Right atrium auricular region (tissue), 2 donors: ENCODE measurements at regions not wholly inside any gene's neighbourhood (a gene's known extent, or its start where the extent isn't known, plus 50 kb on each side); places are given as distances from the start of the nearest gene placed in this dataset.

ENCODE experiments used
- DNase-seq: peaks from one replicate; pipeline ENCODE4 v3.0.0-alpha.2; 2019; ENCODE audit warnings: low spot score
- H3K27ac ChIP-seq, 2 donors: fragments of 200-600 bp; sonication (generic); 1 replicate in 1 of 2; 2 replicates in 1 of 2; pipeline ENCODE4 v1.5.1; 2016 to 2019
- H3K27me3 ChIP-seq, 2 donors: fragments of 200-600 bp; sonication (generic); one replicate each; pipeline versions ENCODE4 v1.5.1 to v1.6.0; 2017 to 2019
- H3K36me3 ChIP-seq: fragments of 200-600 bp; sonication (generic); one replicate; pipeline ENCODE4 v1.5.1; 2016
- H3K4me1 ChIP-seq, 2 donors: fragments of 200-600 bp; sonication (generic); one replicate each; pipeline versions ENCODE4 v1.5.1 to v1.6.0; 2017 to 2019
- H3K4me3 ChIP-seq, 2 donors: fragments of 200-600 bp; sonication (generic); 1 replicate in 1 of 2; 2 replicates in 1 of 2; pipeline ENCODE4 v1.5.1; 2017 to 2019; ENCODE audit warnings: mild to moderate bottlenecking in 1 of 2, moderate library complexity in 1 of 2
- H3K9me3 ChIP-seq, 2 donors: fragments of 200-600 bp; sonication (generic); one replicate each; pipeline ENCODE4 v1.5.1; 2019
- CTCF ChIP-seq, 2 donors: fragments of 200-600 bp; sonication (generic); IDR thresholded peaks; one replicate each; pipeline ENCODE4 v1.5.1; 2019; ENCODE audit warnings: antibody characterized with exemption in 2 of 2

- DNase-seq: no peak
- Histone ChIP-seq H3K27me3 (no peaks in the 10 kb centered on the region), H3K27ac (no peak overlapping the region), H3K4me1 (no peaks in the 10 kb centered on the region), H3K9me3 (no peaks in the 10 kb centered on the region), H3K36me3 (no peaks in the 10 kb centered on the region), H3K4me3 (no peak overlapping the region)
- TF ChIP-seq CTCF (IDR thresholded peaks at IDR 0.05): no peak
Observed at GRCh38 chr12:107229827-107230226, 136.5 kb upstream of the CRY1 start.

- Histone ChIP-seq H3K4me3 (no peak overlapping the region), H3K9me3 (no peaks in the 10 kb centered on the region), H3K36me3 (no peaks in the 10 kb centered on the region), H3K27me3 (no peaks in the 10 kb centered on the region), H3K27ac (no peak overlapping the region), H3K4me1 (no peaks in the 10 kb centered on the region)
- no peak for DNase-seq
- TF ChIP-seq CTCF (IDR thresholded peaks at IDR 0.05): no peak
Observed at GRCh38 chr12:107231303-107231702, 138.0 kb upstream of the CRY1 start.

- Histone ChIP-seq H3K4me3 (no peak overlapping the region), H3K4me1 (no peaks in the 10 kb centered on the region), H3K27me3 (no peaks in the 10 kb centered on the region), H3K27ac (no peak overlapping the region), H3K36me3 (no peaks in the 10 kb centered on the region), H3K9me3 (no peaks in the 10 kb centered on the region)
- DNase-seq: no peak
- no peak for TF ChIP-seq CTCF (IDR thresholded peaks at IDR 0.05)
Observed at GRCh38 chr12:107233551-107233950, 140.2 kb upstream of the CRY1 start.

GRCh38 chr12:107235600-107235999, 142.3 kb upstream of the CRY1 start:
- no peak for TF ChIP-seq CTCF (IDR thresholded peaks at IDR 0.05)
- DNase-seq: no peak
- Histone ChIP-seq H3K4me1 (no peaks in the 10 kb centered on the region), H3K27me3 (no peaks in the 10 kb centered on the region), H3K27ac (no peak overlapping the region), H3K36me3 (no peaks in the 10 kb centered on the region), H3K9me3 (no peaks in the 10 kb centered on the region), H3K4me3 (no peak overlapping the region)

- H3K4me3 ChIP-seq: no peak overlapping the region
- no peaks in the 10 kb centered on the region for H3K27me3 ChIP-seq
- DNase-seq: no peak
- no peaks in the 10 kb centered on the region for H3K4me1 ChIP-seq
- no peak for TF ChIP-seq CTCF (IDR thresholded peaks at IDR 0.05)
- H3K36me3 ChIP-seq: no peaks in the 10 kb centered on the region
- H3K27ac ChIP-seq: no peak overlapping the region
- no peaks in the 10 kb centered on the region for H3K9me3 ChIP-seq
Observed at GRCh38 chr12:107236824-107237511, 143.6 kb upstream of the CRY1 start.

GRCh38 chr12:107238296-107238695, 144.9 kb upstream of the CRY1 start:
- H3K27me3 ChIP-seq: no peaks in the 10 kb centered on the region
- no peaks in the 10 kb centered on the region for H3K9me3 ChIP-seq
- H3K36me3 ChIP-seq: no peaks in the 10 kb centered on the region
- H3K27ac ChIP-seq: no peak overlapping the region
- H3K4me3 ChIP-seq: no peak overlapping the region
- H3K4me1 ChIP-seq: no peaks in the 10 kb centered on the region
- no peak for DNase-seq
- no peak for TF ChIP-seq CTCF (IDR thresholded peaks at IDR 0.05)
